Upper lobe of left lung (tissue), 6 donors: ENCODE measurements at regions not wholly inside any gene's neighbourhood (a gene's known extent, or its start where the extent isn't known, plus 50 kb on each side); places are given as distances from the start of the nearest gene placed in this dataset.

Source experiments
- ATAC-seq, 2 donors: fragments of 200-7000 bp; cut with Tn5 transposase; one replicate each; pipeline ENCODE4 v1.9.1; 2022; ENCODE audit warnings: mild to moderate bottlenecking in 2 of 2, moderate library complexity in 2 of 2; ENCODE audit not compliant: low FRiP score in 2 of 2
- DNase-seq, 2 donors: peaks; one replicate each; pipeline ENCODE4 v3.0.0-alpha.2; 2019 to 2020
- H3K27ac ChIP-seq, 4 donors: fragments of 200-600 bp; sonication (generic); one replicate each; pipeline ENCODE4 v1.5.1; 2016 to 2019
- H3K27me3 ChIP-seq, 4 donors: fragments of 200-600 bp; sonication (generic); one replicate each; pipeline ENCODE4 v1.5.1; 2017 to 2019
- H3K36me3 ChIP-seq, 4 donors: fragments of 200-600 bp; sonication (generic); one replicate each; pipeline ENCODE4 v1.5.1; 2016 to 2019
- H3K4me1 ChIP-seq, 4 donors: fragments of 200-600 bp; sonication (generic); one replicate each; pipeline ENCODE4 v1.5.1; 2018 to 2019
- H3K4me3 ChIP-seq, 4 donors: fragments of 200-600 bp; sonication (generic); one replicate each; pipeline ENCODE4 v1.5.1; 2017 to 2019; ENCODE audit warnings: mild to moderate bottlenecking in 2 of 4, moderate library complexity in 1 of 4
- H3K9me3 ChIP-seq, 4 donors: fragments of 200-600 bp; sonication (generic); one replicate each; pipeline ENCODE4 v1.5.1; 2018 to 2019
- EP300 ChIP-seq, 4 donors: sonication (generic); formaldehyde crosslinking; IDR thresholded peaks; one replicate each; pipeline ENCODE4 v1.5.1; 2017; ENCODE audit warnings: antibody characterized with exemption in 4 of 4, control low read depth in 2 of 4
- POLR2A ChIP-seq, 4 donors: fragments of 450-650 bp; IDR thresholded peaks; one replicate each; pipeline ENCODE4 v1.5.1; 2016 to 2017; ENCODE audit warnings: antibody characterized with exemption in 4 of 4, mild to moderate bottlenecking in 2 of 4
- POLR2AphosphoS5 ChIP-seq, 2 donors: sonication (generic); formaldehyde crosslinking; IDR thresholded peaks; one replicate each; pipeline ENCODE4 v1.5.1; 2017; ENCODE audit warnings: antibody characterized with exemption in 2 of 2
- WGBS, 2 donors: methylation state at CpG; one replicate each; pipeline ENCODE4 v1.1.5; 2017 to 2018; 5-methylcytosine and 5-hydroxymethylcytosine counted together
- TF ChIP-seq, protein P1 (sequence below), 6 experiments: fragments of 450-650 bp in 4 of 6; fragments of 200-600 bp in 2 of 6; sonication (generic) in 2 of 6; IDR thresholded peaks; one replicate each; pipeline ENCODE4 v1.5.1; 2016 to 2019; ENCODE audit warnings: antibody characterized with exemption in 6 of 6
- donor health status: DM: no; HTN: no; CAD: no; lungs with moderate emphysema.
- donor health status: DM: no; HTN: yes; CAD: no; lungs with severe emphysema.

- no peaks in the 10 kb centered on the region for H3K27me3 ChIP-seq
- no peak for TF ChIP-seq POLR2AphosphoS5 (IDR thresholded peaks at IDR 0.05)
- TF ChIP-seq POLR2A (IDR thresholded peaks at IDR 0.05): no peak
- no peak for TF ChIP-seq EP300 (IDR thresholded peaks at IDR 0.05)
- TF ChIP-seq, protein P1, sequence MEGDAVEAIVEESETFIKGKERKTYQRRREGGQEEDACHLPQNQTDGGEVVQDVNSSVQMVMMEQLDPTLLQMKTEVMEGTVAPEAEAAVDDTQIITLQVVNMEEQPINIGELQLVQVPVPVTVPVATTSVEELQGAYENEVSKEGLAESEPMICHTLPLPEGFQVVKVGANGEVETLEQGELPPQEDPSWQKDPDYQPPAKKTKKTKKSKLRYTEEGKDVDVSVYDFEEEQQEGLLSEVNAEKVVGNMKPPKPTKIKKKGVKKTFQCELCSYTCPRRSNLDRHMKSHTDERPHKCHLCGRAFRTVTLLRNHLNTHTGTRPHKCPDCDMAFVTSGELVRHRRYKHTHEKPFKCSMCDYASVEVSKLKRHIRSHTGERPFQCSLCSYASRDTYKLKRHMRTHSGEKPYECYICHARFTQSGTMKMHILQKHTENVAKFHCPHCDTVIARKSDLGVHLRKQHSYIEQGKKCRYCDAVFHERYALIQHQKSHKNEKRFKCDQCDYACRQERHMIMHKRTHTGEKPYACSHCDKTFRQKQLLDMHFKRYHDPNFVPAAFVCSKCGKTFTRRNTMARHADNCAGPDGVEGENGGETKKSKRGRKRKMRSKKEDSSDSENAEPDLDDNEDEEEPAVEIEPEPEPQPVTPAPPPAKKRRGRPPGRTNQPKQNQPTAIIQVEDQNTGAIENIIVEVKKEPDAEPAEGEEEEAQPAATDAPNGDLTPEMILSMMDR (IDR thresholded peaks at IDR 0.05): no peak
- H3K9me3 ChIP-seq: peaks cover 0 to under 1% (median under 1%) of the 10 kb centered on the region in 4 donors
- no peak overlapping the region for H3K27ac ChIP-seq
- no peak for DNase-seq
- no peaks in the 10 kb centered on the region for H3K4me1 ChIP-seq
- no peak for ATAC-seq
- no peaks in the 10 kb centered on the region for H3K36me3 ChIP-seq
- H3K4me3 ChIP-seq: no peak overlapping the region
Measured at GRCh38 chr2:59622599-59623308, 930.7 kb downstream of the BCL11A start.

- no peaks in the 10 kb centered on the region for H3K27me3 ChIP-seq
- WGBS, 2 donors: 53 to 63% methylated on average over 1 of the region's 1 CpG
- ATAC-seq: no peak
- TF ChIP-seq POLR2A (IDR thresholded peaks at IDR 0.05) (no peak), POLR2AphosphoS5 (IDR thresholded peaks at IDR 0.05) (no peak), EP300 (IDR thresholded peaks at IDR 0.05) (no peak)
- TF ChIP-seq, protein P1 (IDR thresholded peaks at IDR 0.05): no peak
- no peaks in the 10 kb centered on the region for H3K4me1 ChIP-seq
- peaks cover 0 to 7% (median 0%) of the 10 kb centered on the region in 4 donors for H3K9me3 ChIP-seq
- DNase-seq: no peak
- no peak overlapping the region for H3K4me3 ChIP-seq
- H3K36me3 ChIP-seq: no peaks in the 10 kb centered on the region
- H3K27ac ChIP-seq: no peak overlapping the region
Measured at GRCh38 chr2:59604123-59604522, 949.3 kb downstream of the BCL11A start.

DNA sequence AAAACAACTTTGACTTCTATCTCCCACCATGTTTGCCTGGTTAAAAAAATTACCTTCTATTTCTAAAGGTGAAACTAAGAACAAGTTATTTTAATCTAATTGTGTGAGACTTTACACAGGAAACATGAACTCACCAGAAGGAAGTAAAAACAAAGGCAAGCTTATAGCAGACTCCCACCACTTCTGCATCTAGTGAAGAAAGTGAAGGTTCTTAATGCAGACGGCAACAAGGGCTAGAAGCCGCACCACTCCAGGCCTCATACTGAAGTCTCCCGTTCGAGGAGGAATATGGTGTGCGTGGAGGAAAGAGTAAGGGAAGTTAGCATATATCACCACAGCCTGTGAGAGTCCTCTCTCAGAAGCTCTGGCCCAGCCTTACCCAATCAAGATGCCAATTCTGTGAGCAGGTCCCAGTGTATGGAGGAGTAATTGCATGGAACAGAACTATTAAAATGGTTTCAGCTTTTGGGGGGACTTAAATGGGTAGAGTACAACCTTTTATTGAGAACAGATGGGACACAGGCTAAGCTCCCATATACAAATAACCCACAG lies 958.7 kb downstream of the BCL11A start:
- ATAC-seq (no peak), DNase-seq (no peak)
- Histone ChIP-seq H3K4me1 (no peaks in the 10 kb centered on the region), H3K4me3 (no peak overlapping the region), H3K36me3 (no peaks in the 10 kb centered on the region), H3K9me3 (no peaks in the 10 kb centered on the region), H3K27me3 (no peaks in the 10 kb centered on the region), H3K27ac (no peak overlapping the region)
- 28 to 48% methylated on average over 5 of the region's 5 CpGs for WGBS, 2 donors
- TF ChIP-seq EP300 (IDR thresholded peaks at IDR 0.05) (no peak), POLR2A (IDR thresholded peaks at IDR 0.05) (no peak), POLR2AphosphoS5 (IDR thresholded peaks at IDR 0.05) (no peak)
- TF ChIP-seq, protein P1 (IDR thresholded peaks at IDR 0.05): no peak

GRCh38 chr2:59590798-59591197 lies 962.7 kb downstream of the BCL11A start:
- ATAC-seq (peak in 1 of 2 donors; percentile 23), DNase-seq (no peak)
- Histone ChIP-seq H3K4me1 (no peaks in the 10 kb centered on the region), H3K9me3 (no peaks in the 10 kb centered on the region), H3K36me3 (no peaks in the 10 kb centered on the region), H3K27me3 (no peaks in the 10 kb centered on the region), H3K27ac (no peak overlapping the region), H3K4me3 (no peak overlapping the region)
- TF ChIP-seq, protein P1 (IDR thresholded peaks at IDR 0.05): no peak
- peak in 1 of 2 donors; percentile 18 for TF ChIP-seq POLR2AphosphoS5 (IDR thresholded peaks at IDR 0.05)

GRCh38 chr2:59589881-59590280 lies 963.6 kb downstream of the BCL11A start:
- 44 to 48% methylated on average over 4 of the region's 4 CpGs for WGBS, 2 donors
- DNase-seq (no peak), ATAC-seq (peak; percentile 39 to 53)

More at GRCh38 chr2:59589881-59590280, 963.6 kb downstream of the BCL11A start:
- no peaks in the 10 kb centered on the region for H3K4me1 ChIP-seq
- H3K36me3 ChIP-seq: no peaks in the 10 kb centered on the region
- no peaks in the 10 kb centered on the region for H3K9me3 ChIP-seq
- H3K27ac ChIP-seq: no peak overlapping the region
- no peaks in the 10 kb centered on the region for H3K27me3 ChIP-seq
- TF ChIP-seq, protein P1 (IDR thresholded peaks at IDR 0.05): no peak
- TF ChIP-seq EP300 (IDR thresholded peaks at IDR 0.05) (peak in 1 of 4 donors; percentile 3), POLR2AphosphoS5 (IDR thresholded peaks at IDR 0.05) (peak in 1 of 2 donors; percentile 28)
- no peak overlapping the region for H3K4me3 ChIP-seq
